DMS153 treated with DMSO at 0.1 percent for 48 hours (cell line): ENCODE measurements at regions not wholly inside any gene's neighbourhood (a gene's known extent, or its start where the extent isn't known, plus 50 kb on each side); places are given as distances from the start of the nearest gene placed in this dataset.

Source experiments
- DNase-seq: peaks from one replicate; lab custom pipeline; 2025; ENCODE audit not compliant: unreplicated experiment; lab: John Stamatoyannopoulos, UW

DNA sequence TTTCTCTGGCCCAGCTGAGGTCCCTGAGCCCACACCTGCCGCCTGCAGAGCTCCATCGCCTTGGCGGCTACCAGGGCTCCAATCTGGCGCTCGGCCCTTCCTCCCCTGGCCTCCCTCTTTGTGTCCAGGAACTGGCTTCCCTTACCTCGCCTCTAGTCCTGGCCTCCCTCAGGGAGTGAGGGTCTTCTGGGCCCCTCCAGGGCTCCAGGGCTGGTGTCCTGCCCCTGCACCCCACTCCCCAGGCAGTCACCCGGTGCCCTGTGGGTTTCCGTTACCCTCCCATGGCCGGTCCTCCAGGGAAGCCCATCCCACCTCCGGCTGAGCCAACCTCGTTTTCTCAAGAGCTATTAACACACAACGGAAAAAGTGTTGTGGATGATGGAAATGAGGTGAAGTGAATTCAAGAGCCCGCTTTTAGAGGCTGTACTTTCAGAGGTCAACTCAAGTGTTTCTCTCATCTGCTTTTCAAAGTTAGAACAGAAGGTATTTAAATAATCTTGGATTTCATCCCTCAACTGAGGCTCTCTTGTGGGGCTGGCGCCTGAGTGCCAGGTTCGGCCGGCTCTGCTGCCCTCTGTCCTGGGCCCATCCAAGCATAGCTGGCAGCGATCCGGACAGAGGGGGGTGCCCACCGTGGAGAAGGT lies 131.9 kb downstream of the ASB1 start:
- no peak for DNase-seq

GRCh38 chr2:238560234-238560633 lies 133.5 kb downstream of the ASB1 start:
- no peak for DNase-seq

DNA sequence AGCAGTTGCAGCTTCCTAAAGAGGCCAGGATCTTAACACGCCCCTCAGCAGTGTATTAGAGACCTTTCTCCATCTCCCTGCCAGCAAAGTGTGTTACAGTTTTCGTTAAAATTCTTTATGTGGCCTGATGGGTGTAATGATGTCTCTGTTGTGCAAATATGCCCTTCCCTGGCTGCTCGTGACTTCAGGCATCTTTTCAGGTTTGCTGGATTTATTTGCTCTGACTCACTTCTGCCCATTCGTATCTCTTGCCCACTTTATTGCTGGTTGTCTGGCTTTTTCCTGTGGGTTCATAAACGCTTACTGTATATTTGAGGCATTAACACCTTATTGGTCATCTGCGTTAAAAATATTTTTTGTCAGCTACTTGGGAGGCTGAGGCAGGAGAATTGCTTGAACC lies 134.5 kb downstream of the ASB1 start:
- no peak for DNase-seq

DNA sequence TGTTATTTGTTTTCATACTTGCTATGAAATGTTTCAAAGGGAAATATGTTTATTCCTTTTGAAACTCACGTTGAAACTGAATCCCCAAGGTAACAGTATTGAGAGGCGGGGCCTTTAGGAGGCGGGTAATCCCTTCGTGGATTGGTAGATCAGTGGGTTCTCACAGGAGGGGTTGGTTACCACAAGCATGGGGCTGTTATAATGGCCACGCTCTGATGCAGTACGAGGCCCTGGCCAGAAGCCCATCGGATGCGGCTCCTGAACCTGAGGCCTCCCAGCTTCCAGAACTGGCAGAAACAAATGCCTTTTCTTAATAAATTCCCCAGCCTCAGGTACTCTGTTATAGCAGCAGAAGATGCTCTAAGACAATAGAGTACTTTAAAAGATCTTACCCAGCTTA lies 135.7 kb downstream of the ASB1 start:
- DNase-seq: no peak

DNA sequence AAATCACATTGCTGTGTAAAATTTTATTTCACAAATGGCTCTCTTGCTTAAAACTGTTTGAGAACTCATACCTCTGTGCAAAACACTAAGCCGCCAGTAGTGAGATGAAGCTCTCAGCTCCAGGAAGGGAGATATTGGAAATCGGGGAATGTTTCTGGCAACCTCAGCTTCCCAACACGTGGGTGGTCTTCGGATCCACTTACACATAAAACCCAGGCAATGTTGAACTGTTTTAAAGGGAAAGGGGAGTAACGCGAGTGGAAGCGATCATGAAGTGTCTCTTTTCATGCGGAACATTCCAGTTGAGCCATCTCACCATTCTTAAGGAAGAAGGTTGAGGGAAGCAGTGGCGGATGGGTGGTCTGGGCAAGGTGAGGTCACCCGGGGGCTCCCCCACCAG lies 136.8 kb downstream of the ASB1 start:
- no peak for DNase-seq

DNA sequence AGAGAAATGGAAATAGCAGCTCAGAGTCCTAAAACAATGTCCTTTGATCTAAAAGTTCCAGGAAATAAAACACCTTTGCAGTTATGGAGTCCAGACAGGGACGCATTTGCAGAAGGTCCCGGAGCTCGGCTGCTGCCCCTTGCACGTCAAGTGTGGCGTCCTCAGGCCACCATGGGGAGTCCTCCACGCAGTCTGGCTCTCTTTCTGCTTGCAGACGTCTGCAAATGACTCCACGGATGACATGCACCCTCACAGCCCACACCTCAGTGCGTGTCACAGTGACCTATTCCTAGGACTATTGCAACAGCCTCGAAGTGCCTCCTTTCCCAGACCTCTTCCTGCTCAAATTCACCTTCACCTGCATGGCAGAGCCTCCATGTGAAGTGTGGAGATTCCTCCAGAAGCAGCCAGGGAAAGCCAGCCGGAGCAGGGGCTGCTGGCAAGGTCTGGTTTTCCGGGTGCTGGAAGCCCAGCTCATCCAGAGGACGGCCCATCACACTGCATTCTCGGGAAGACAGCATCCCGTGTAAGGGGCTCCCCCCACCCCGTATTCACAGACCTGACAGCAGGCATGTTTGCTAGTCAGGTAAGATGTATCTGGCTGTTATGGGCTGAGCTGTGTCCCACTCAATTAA lies 137.7 kb downstream of the ASB1 start:
- no peak for DNase-seq

DNA sequence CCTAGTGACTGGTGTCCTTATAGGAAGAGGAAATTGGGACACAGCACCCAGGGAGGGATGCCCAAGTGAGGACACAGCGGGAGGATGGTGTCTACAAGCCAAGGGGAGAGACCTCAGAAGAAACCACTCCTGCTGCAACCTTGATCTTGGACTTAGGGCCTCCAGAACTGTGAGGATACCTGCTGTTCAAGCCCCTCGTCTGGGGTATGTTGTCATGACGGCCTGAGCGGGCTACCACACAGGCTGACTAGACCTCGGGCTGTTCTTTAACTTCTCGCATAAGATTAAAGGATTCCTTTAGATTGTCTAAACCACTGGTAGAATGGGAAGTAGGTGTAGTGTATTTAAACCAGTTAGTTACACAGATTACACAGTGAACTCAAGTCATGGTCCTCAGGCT lies 138.3 kb downstream of the ASB1 start:
- DNase-seq: no peak

DNA sequence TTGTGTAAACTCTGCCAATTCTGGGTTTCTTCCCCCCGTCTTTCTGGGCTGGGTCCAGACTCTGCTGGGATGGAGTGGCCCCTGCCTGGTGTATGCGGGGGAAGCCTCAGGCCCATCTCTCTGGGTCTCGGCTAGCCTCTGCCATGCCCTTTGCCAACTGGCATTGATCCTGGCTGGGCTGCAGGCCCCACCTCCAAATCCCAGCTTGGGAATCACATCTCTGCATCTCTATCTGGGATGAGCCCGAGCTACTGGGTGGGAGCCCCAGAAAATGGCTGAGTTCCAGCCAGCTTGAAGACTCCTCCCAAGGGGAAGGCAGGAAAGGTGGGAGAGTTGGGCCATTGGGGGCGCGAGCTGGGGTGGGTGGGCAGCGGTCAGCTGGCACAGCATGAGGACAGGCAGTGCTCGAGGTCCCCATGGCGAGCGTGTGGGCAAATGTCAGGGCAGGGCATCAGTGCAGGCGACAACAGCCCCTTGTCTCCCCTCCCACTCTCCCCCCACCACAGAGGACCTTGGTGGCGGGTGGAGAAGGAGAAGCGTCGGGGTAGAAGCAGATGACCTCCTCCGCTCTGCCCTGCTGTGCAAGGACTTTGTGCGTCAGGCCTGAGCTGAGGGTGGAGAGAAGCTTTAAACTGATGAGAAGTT lies 139.4 kb downstream of the ASB1 start:
- no peak for DNase-seq

DNA sequence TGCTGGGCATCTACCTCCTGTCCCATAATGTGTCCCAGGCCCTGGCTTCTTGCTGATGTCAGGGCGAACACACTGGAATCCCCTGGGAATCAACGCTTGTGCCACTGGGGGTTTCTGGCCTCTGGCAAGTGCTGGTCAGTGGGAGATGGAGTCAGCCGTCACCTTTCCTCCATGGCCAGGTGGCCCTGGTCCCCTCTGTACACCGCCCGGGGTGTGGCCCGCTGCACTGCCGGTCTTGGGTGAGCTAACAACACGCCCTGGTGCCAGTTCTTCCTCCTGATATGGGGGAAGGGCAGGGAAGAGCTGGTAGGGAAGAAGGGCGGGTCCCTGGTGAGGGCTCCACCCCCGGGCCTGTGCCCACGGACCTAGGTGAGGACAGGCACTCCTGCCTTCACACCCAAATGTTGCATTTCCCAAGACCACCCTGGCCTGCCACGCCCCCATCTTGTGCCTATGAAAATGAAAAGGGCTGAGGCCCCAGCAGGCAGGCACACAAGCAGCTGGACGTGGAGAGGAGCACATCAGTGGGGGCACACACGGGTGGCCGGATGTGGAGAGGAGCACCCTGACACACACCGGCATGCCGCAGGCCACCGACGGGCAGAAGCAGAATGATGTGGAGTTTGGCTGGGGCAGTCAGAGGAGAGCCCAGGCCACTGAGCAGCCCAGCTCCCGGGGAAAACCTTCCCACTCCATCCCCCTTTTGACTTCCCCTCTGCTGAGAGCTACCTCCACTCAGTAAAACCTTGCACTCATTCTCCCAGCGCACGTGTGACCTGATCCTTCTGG lies 140.5 kb downstream of the ASB1 start:
- DNase-seq: no peak

DNA sequence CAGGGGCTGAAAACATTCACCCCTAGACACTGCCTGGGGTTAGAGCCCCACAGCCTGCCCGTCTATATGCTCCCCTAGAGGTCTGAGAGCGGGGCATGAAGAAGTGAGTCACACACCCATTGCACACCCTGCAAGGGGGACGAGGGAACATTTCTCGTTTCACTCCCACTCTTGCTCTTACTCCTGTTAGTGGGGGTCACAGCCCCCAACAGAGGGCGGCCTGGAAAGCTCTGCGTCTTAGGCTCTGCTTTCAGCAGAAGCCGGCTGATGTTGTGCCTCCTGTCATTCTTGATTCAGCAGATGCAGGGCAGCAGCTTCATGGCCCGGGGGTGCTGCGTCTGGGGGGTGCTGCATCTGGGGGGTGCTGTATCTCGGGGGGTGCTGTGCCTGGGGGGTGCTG lies 141.3 kb downstream of the ASB1 start:
- DNase-seq: no peak

- no peak for DNase-seq
Observed at GRCh38 chr2:238568455-238569440, 142.0 kb downstream of the ASB1 start.

DNA sequence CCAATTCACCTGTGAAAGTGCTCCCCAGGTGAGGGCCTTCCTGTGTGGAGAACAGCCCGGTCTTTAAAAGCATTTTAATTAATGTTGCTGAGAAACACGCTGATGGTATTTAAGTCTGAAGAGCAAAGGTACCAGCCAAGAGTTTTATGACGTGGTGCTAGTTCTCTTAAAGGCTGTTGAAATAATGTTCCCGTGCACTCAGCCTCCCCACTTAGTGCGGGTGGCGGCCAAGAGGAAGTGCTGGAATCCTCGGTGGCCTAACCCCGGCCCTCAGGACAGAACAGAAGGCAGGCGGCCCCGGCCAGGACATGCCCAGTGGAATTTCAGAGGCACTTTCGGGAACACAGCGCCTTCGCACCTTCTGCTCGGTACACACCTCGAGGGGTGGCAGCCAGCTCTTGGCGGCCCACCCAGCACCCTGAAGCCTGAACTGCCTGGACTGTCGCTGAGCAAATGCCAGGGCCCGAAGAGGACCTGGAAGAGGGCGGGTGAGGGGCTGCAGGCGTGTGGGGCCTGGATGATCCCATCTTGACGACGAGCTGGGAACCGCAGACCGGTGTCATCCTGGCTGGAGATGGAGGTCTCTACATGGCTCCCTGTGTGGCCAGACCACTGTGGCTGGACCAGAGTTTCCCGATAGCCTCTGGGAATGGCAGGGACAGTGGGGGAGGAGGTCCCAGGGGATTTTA lies 142.9 kb downstream of the ASB1 start:
- DNase-seq: no peak

DNA sequence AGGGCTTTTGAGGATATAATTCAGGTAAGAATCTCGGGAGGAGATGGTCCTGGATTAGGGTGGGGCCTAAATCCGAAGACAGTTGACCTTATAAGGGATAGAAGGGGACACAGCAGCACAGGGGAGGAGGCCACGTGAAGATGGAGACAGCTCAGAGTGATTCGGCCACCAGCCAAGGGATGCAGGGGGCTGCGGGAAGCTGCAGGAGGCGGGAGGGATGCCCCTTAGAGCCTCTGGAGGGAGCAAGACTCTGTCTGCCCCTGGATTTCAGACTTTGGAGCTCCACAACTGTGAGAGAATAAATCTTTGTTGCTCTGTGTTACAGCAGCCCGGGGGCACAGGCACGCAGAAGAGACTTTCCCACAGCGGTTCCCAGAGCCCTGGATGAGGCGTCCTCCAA lies 143.7 kb downstream of the ASB1 start:
- DNase-seq: no peak

DNA sequence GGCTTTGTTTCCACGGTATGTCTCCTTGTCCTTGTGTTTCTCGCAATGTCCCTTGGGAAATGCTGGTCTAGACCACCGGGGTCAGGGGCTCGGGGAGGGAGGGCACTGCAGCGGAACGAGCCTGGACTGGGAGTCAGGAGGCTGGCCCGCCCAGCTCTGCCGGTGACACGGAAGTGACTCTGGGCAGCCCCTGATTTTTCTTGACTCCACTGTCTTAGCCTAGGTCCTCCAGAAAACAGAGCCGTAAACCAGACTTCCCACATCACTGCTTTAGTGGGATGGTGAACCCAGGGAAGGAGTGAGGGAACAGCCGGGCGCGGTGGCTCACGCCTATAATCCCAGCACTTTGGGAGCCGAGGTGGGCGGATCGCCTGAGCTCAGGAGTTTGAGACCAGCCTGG lies 144.2 kb downstream of the ASB1 start:
- DNase-seq: no peak

- DNase-seq: no peak
Observed at GRCh38 chr2:238571661-238572372, 145.1 kb downstream of the ASB1 start.

GRCh38 chr2:238573065-238573778 lies 146.5 kb downstream of the ASB1 start:
- no peak for DNase-seq

DNA sequence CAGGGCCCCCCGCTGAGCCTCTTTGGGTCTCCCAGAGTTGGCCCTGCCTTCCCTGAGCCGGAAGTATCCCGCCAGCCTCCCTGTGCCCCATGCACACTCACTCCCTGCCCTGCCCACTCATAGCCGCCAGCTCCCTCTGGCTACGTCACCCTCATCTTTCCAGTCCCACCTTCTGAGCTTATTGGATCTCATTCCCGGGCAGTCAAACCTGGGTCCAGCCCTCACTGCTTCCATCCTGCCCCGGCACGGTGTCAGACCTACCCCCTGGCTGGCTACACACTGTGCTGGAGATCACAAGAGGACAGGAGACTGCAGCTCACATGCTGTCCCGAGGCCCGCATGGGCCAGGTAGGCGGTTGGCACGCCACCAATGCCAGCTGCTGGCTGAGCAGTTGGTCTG lies 147.2 kb downstream of the ASB1 start:
- no peak for DNase-seq

- no peak for DNase-seq
Observed at GRCh38 chr2:238574490-238575271, 148.0 kb downstream of the ASB1 start.
